HepG2 (cell line): ENCODE measurements at regions not wholly inside any gene's neighbourhood (a gene's known extent, or its start where the extent isn't known, plus 50 kb on each side); places are given as distances from the start of the nearest gene placed in this dataset.

Experiments
- ATAC-seq: fragments of 200-7000 bp; cut with Tn5 transposase; 3 replicates; pipeline ENCODE4 v1.9.1; 2020; ENCODE audit warnings: mild to moderate bottlenecking, moderate library complexity
- BruUV-seq: library from RNA; stranded (reverse); fragments of 400-500 nt; replicated peaks from 2 replicates; lab custom pipeline; 2021; lab: Mats Ljungman, UMichigan
- CTCF ChIA-PET: fragments of 300-600 bp; formaldehyde crosslinking; extraction: SDS; loops from one replicate; lab custom pipeline; 2021; ENCODE audit warnings: low total read pairs, inconsistent platforms, low intra/inter-chr PET ratio; lab: Yijun Ruan, JAX
- POLR2A ChIA-PET: fragments of 350-600 bp; sonication (Branson Sonifier 250); formaldehyde crosslinking; loops from one replicate; lab custom pipeline; 2020; ENCODE audit warnings: antibody characterized with exemption, inconsistent platforms; lab: Yijun Ruan, JAX
- DNase-seq: peaks from one replicate; pipeline ENCODE4 v3.0.0-alpha.2; 2015; ENCODE audit warnings: low spot score
- FAIRE-seq: peaks from 3 replicates; lab custom pipeline; 2011; peaks lifted over from hg19 to GRCh38; lab: Jason Lieb, UNC
- H2AFZ ChIP-seq: one replicate; pipeline ENCODE4 v1.6.1; 2011; ENCODE audit warnings: low read length, inconsistent platforms
- H3K27ac ChIP-seq: fragments of 300-600 bp; 3 replicates; pipeline ENCODE4 v1.8.0; 2011; ENCODE audit warnings: mixed run types, mild to moderate bottlenecking, mixed read lengths, low read length, inconsistent platforms; ENCODE audit not compliant: insufficient read depth; ENCODE audit errors: extremely low read length
- H3K27me3 ChIP-seq, 2 experiments: fragments of 200-600 bp in 1 of 2; 2 replicates in 1 of 2; 3 replicates in 1 of 2; pipeline versions ENCODE4 v1.6.0 to v1.8.0; 2011; ENCODE audit warnings: low read length in 2 of 2, mild to moderate bottlenecking in 2 of 2, moderate library complexity in 2 of 2, inconsistent platforms in 1 of 2; ENCODE audit not compliant: insufficient read depth in 2 of 2, control insufficient read depth in 1 of 2
- H3K36me3 ChIP-seq, 2 experiments: fragments of 200-600 bp in 1 of 2; replicated peaks in 1 of 2; 2 replicates in 1 of 2; 3 replicates in 1 of 2; pipeline versions ENCODE4 v1.5.1 to v1.8.0; 2011; ENCODE audit warnings: low read length in 2 of 2, inconsistent platforms in 1 of 2; ENCODE audit not compliant: insufficient read depth in 2 of 2, control insufficient read depth in 1 of 2
- H3K4me1 ChIP-seq: 2 replicates; pipeline ENCODE4 v1.5.1; 2012; ENCODE audit warnings: low read length, inconsistent platforms; ENCODE audit not compliant: insufficient read depth
- H3K4me2 ChIP-seq: 2 replicates; pipeline ENCODE4 v1.6.0; 2011; ENCODE audit warnings: low read depth, low read length, inconsistent platforms
- H3K4me3 ChIP-seq, 3 experiments: fragments of 200-600 bp in 1 of 3; sonication (generic), shearing (Covaris generic) in 1 of 3; replicated peaks in 1 of 3; 2 replicates each; pipeline ENCODE4 v1.5.1; 2011 to 2016; ENCODE audit warnings: low read length in 3 of 3, inconsistent platforms in 2 of 3, low read depth in 2 of 3, mild to moderate bottlenecking in 2 of 3, control low read depth in 1 of 3, mixed read lengths in 1 of 3; ENCODE audit not compliant: insufficient read depth in 1 of 3
- H3K79me2 ChIP-seq: one replicate; pipeline ENCODE4 v1.6.1; 2011; ENCODE audit warnings: low read length, inconsistent platforms; ENCODE audit not compliant: insufficient read depth
- H3K9ac ChIP-seq: 2 replicates; pipeline ENCODE4 v1.6.0; 2011; ENCODE audit warnings: mild to moderate bottlenecking, low read depth, low read length, inconsistent platforms; ENCODE audit not compliant: insufficient read depth
- H3K9me3 ChIP-seq: 2 replicates; pipeline ENCODE4 v1.5.1; 2012; ENCODE audit warnings: mild to moderate bottlenecking, low read length
- H4K20me1 ChIP-seq: 2 replicates; pipeline ENCODE4 v1.6.0; 2011; ENCODE audit warnings: inconsistent platforms, mild to moderate bottlenecking, low read length, moderate library complexity; ENCODE audit not compliant: insufficient read depth
- BCL6 ChIP-seq: IDR thresholded peaks from 2 replicates; pipeline ENCODE4 v1.6.1; 2016; ENCODE audit warnings: missing genetic modification reagents, missing compliant biosample characterization
- CBFB ChIP-seq: sonication (generic); formaldehyde crosslinking; IDR thresholded peaks from 2 replicates; pipeline ENCODE4 v1.4.0; 2020; ENCODE audit warnings: missing genetic modification reagents
- MLLT10 ChIP-seq: sonication (generic); formaldehyde crosslinking; IDR thresholded peaks from 2 replicates; pipeline ENCODE4 v1.4.0; 2020; ENCODE audit warnings: missing genetic modification reagents
- NCOR1 ChIP-seq: fragments of 200-600 bp; sonication (generic); IDR thresholded peaks from 2 replicates; pipeline ENCODE4 v1.7.0; 2017; ENCODE audit warnings: antibody characterized with exemption, low read length, borderline replicate concordance
- NR2F6 ChIP-seq, 2 experiments: IDR thresholded peaks; 2 replicates each; pipeline ENCODE4 v1.6.1; 2016; ENCODE audit warnings: antibody characterized with exemption in 1 of 2, mild to moderate bottlenecking in 1 of 2
- PHF8 ChIP-seq: sonication (generic); formaldehyde crosslinking; IDR thresholded peaks from 2 replicates; pipeline ENCODE4 v1.5.0; 2020; ENCODE audit warnings: missing genetic modification reagents
- TAF15 ChIP-seq: fragments of 200-400 bp; formaldehyde crosslinking; IDR thresholded peaks from one replicate; pipeline ENCODE4 v1.6.1; 2018; ENCODE audit warnings: mild to moderate bottlenecking, low read depth, low read length; ENCODE audit not compliant: poor library complexity, severe bottlenecking
- YY1 ChIP-seq: IDR thresholded peaks from 2 replicates; pipeline ENCODE4 v1.6.1; 2011; ENCODE audit warnings: low read length, low read depth, moderate library complexity, mild to moderate bottlenecking; ENCODE audit not compliant: insufficient read depth, insufficient replicate concordance
- ZNF281 ChIP-seq: sonication (generic); formaldehyde crosslinking; IDR thresholded peaks from 2 replicates; pipeline ENCODE4 v1.4.0; 2020; ENCODE audit warnings: missing genetic modification reagents, borderline replicate concordance
- ZNF44 ChIP-seq: sonication (generic); formaldehyde crosslinking; IDR thresholded peaks from 2 replicates; pipeline ENCODE4 v1.5.1; 2020; ENCODE audit warnings: mild to moderate bottlenecking, missing genetic modification reagents
- ZNF788 ChIP-seq: sonication (generic); formaldehyde crosslinking; IDR thresholded peaks from 2 replicates; pipeline ENCODE4 v1.5.0; 2020; ENCODE audit warnings: mild to moderate bottlenecking, missing genetic modification reagents, borderline replicate concordance
- ZNF839 ChIP-seq: sonication (generic); formaldehyde crosslinking; IDR thresholded peaks from 2 replicates; pipeline ENCODE4 v1.4.0; 2020; ENCODE audit warnings: missing genetic modification reagents, mild to moderate bottlenecking, borderline replicate concordance
- WGBS: methylation state at CpG from one replicate; pipeline ENCODE4 v1.1.6; 2017; ENCODE audit warnings: low lambda C conversion rate; 5-methylcytosine and 5-hydroxymethylcytosine counted together
- in situ Hi-C: cut with HindIII; loops from 2 replicates; pipeline ENCODE4 v1.10.0; 2017; ENCODE audit warnings: low pct_unique_long_range_greater_than_20kb; ENCODE audit not compliant: extremely low pct_ligation_motif_present
- intact Hi-C: fragments of 100-400 bp; cut with micrococcal nuclease; formaldehyde crosslinking; loops from one replicate; pipeline ENCODE4 v1.10.0; 2022; ENCODE audit not compliant: unreplicated experiment
- TF ChIP-seq, protein P1 (sequence below): sonication (generic); formaldehyde crosslinking; IDR thresholded peaks from 2 replicates; pipeline ENCODE4 v1.5.1; 2020; ENCODE audit warnings: missing genetic modification reagents, mild to moderate bottlenecking, borderline replicate concordance
- TF ChIP-seq, protein P2 (sequence below): sonication (generic); formaldehyde crosslinking; IDR thresholded peaks from 2 replicates; pipeline ENCODE4 v1.9.0; 2021; ENCODE audit warnings: missing genetic modification reagents, borderline replicate concordance

- Histone ChIP-seq H3K9me3 (no peaks in the 10 kb centered on the region), H3K27ac (no peak overlapping the region), H3K4me3 (no peak overlapping the region), H3K9ac (no peak overlapping the region), H3K36me3 (no peaks in the 10 kb centered on the region), H3K79me2 (no peaks in the 10 kb centered on the region), H3K4me1 (peaks cover 7% of the 10 kb centered on the region), H3K4me2 (no peak overlapping the region), H3K27me3 (peaks cover 2 to 34% of the 10 kb centered on the region in 2 experiments; a peak in 3 of 5 replicates), H4K20me1 (no peaks in the 10 kb centered on the region), H2AFZ (no peak overlapping the region)
- ChIA-PET POLR2A (no interaction called here), CTCF (no interaction called here)
- BruUV-seq = no TSS peak
- in situ Hi-C loops (no loop called here), intact Hi-C loops (no loop called here)
- no peak for DNase-seq
- ATAC-seq = no peak
- WGBS = 52% methylated on average over 7 of the region's 7 CpGs
- TF ChIP-seq YY1 (no peak), ZNF281 (CRISPR knock-in tag) (no peak), NR2F6 (IDR thresholded peaks at IDR 0.05) (no peak), NR2F6 (CRISPR knock-in tag; IDR thresholded peaks at IDR 0.05) (no peak), PHF8 (CRISPR knock-in tag) (no peak), MLLT10 (CRISPR knock-in tag) (no peak), BCL6 (CRISPR knock-in tag) (no peak), ZNF788 (no peak), TAF15 (no peak), ZNF44 (CRISPR knock-in tag) (no peak), NCOR1 (no peak), CBFB (no peak), ZNF839 (no peak)
- TF ChIP-seq, protein P1, sequence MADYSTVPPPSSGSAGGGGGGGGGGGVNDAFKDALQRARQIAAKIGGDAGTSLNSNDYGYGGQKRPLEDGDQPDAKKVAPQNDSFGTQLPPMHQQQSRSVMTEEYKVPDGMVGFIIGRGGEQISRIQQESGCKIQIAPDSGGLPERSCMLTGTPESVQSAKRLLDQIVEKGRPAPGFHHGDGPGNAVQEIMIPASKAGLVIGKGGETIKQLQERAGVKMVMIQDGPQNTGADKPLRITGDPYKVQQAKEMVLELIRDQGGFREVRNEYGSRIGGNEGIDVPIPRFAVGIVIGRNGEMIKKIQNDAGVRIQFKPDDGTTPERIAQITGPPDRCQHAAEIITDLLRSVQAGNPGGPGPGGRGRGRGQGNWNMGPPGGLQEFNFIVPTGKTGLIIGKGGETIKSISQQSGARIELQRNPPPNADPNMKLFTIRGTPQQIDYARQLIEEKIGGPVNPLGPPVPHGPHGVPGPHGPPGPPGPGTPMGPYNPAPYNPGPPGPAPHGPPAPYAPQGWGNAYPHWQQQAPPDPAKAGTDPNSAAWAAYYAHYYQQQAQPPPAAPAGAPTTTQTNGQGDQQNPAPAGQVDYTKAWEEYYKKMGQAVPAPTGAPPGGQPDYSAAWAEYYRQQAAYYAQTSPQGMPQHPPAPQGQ (CRISPR knock-in tag) = no peak
- TF ChIP-seq, protein P2, sequence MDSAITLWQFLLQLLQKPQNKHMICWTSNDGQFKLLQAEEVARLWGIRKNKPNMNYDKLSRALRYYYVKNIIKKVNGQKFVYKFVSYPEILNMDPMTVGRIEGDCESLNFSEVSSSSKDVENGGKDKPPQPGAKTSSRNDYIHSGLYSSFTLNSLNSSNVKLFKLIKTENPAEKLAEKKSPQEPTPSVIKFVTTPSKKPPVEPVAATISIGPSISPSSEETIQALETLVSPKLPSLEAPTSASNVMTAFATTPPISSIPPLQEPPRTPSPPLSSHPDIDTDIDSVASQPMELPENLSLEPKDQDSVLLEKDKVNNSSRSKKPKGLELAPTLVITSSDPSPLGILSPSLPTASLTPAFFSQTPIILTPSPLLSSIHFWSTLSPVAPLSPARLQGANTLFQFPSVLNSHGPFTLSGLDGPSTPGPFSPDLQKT = no peak
- no peak for FAIRE-seq
Measured at GRCh38 chr2:8307606-8308180, 374.2 kb upstream of the ID2 start.
